ENCODE measurements at regions not wholly inside any gene's neighbourhood (a gene's known extent, or its start where the extent isn't known, plus 50 kb on each side); places are given as distances from the start of the nearest gene placed in this dataset.

DNA sequence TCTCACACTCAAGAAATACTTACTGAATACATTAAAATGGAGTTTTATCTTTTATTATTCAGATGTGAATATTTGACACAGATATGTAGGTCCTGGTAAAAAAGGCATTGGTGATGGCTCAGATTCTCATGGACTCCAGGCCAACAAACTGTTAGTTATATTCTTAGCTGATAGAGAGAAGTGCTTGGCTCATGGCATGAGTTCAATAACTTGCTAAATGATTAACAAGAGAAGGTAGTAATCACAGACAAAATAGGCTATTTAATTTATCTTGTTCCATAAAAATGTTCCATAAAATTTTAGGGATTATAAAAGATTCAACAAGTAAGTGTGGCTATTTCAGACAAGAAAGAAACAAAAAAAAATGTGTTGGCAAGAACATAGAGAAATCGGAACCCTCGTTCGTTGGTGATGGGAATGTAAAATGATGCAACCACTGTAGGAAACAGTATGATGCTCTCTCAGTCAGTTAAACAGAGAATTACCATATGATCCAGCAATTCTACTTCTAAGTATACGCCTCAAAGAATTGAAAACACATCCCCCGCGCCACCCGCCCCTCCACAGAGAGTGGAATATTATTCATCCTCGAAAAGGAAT is 737.8 kb upstream of the ADAMTS5 start:
- ChIA-PET CTCF (ENCODE audit: partially characterized antibody) (interaction anchor here (0.7 kb wide), 1 partner anchor 8 kb away, joined by 3 read pairs; no protein-coding TSS in a partner anchor), POLR2A (ENCODE audit: partially characterized antibody) (no interaction called here)
- intact Hi-C loops (cut with micrococcal nuclease) = no loop called here
- no peaks in the 10 kb centered on the region for H3K9me3 ChIP-seq (ENCODE audit: control insufficient read depth in 1 of 2, low read length in 2 of 2)
- no peak overlapping the region for H3K4me3 ChIP-seq (ENCODE audit: low read length in 2 of 2)
- Mint-ChIP-seq H3K27ac (no peak overlapping the region), H3K4me3 (no peak overlapping the region), H3K4me1 (peaks cover 0 to 3% (median under 1%) of the 10 kb centered on the region in 4 donors), H3K27me3 (no peaks in the 10 kb centered on the region), H3K9me3 (peaks cover 0 to 2% (median 0%) of the 10 kb centered on the region in 8 donors), H3K36me3 (no peaks in the 10 kb centered on the region)
- no peak overlapping the region for H3K27ac ChIP-seq (ENCODE audit: low read depth, low read length)
- no peak for DNase-seq
- no peaks in the 10 kb centered on the region for H3K4me1 ChIP-seq (ENCODE audit: insufficient read depth, low read length)
- H3K36me3 ChIP-seq (ENCODE audit: insufficient read depth, low read length) = no peaks in the 10 kb centered on the region
- no peaks in the 10 kb centered on the region for H3K27me3 ChIP-seq (ENCODE audit: insufficient read depth, low read length)

- CTCF ChIA-PET (ENCODE audit: partially characterized antibody) = no interaction called here
- Histone ChIP-seq H3K4me1 (ENCODE audit: insufficient read depth, low read length) (no peaks in the 10 kb centered on the region), H3K27me3 (ENCODE audit: insufficient read depth, low read length) (no peaks in the 10 kb centered on the region), H3K36me3 (ENCODE audit: insufficient read depth, low read length) (no peaks in the 10 kb centered on the region), H3K4me3 (ENCODE audit: low read length in 2 of 2) (no peak overlapping the region), H3K9me3 (ENCODE audit: control insufficient read depth in 1 of 2, low read length in 2 of 2) (no peaks in the 10 kb centered on the region), H3K27ac (ENCODE audit: low read depth, low read length) (no peak overlapping the region)
- no peaks in the 10 kb centered on the region for H3K36me3 Mint-ChIP-seq
- peaks cover 0 to 3% (median under 1%) of the 10 kb centered on the region in 4 donors for H3K4me1 Mint-ChIP-seq
- H3K27me3 Mint-ChIP-seq = no peaks in the 10 kb centered on the region
- H3K9me3 Mint-ChIP-seq = peaks cover 0 to 2% (median 0%) of the 10 kb centered on the region in 8 donors
- H3K4me3 Mint-ChIP-seq = no peak overlapping the region
- POLR2A ChIA-PET (ENCODE audit: partially characterized antibody) = no interaction called here
- no peak for DNase-seq
- no peak overlapping the region for H3K27ac Mint-ChIP-seq
- intact Hi-C loops (cut with micrococcal nuclease) = no loop called here
These were observed 736.9 kb upstream of the ADAMTS5 start for GRCh38 chr21:27703791-27704190.

GRCh38 chr21:27700974-27701614 is 734.2 kb upstream of the ADAMTS5 start:
- DNase-seq = peak; percentile 3 to 47 (median 30)
- H3K4me1 Mint-ChIP-seq = peaks cover 0 to 3% (median under 1%) of the 10 kb centered on the region in 4 donors
- peaks cover 0 to 2% of the 10 kb centered on the region in 2 donors for H3K27me3 Mint-ChIP-seq
- no peaks in the 10 kb centered on the region for H3K9me3 ChIP-seq (ENCODE audit: control insufficient read depth in 1 of 2, low read length in 2 of 2)
- no peaks in the 10 kb centered on the region for H3K4me1 ChIP-seq (ENCODE audit: insufficient read depth, low read length)
- H3K9me3 Mint-ChIP-seq = peaks cover 0 to 5% (median 0%) of the 10 kb centered on the region in 8 donors
- no peaks in the 10 kb centered on the region for H3K27me3 ChIP-seq (ENCODE audit: insufficient read depth, low read length)
- H3K4me3 Mint-ChIP-seq = no peak overlapping the region
- H3K27ac Mint-ChIP-seq = no peak overlapping the region
- no peak overlapping the region for H3K27ac ChIP-seq (ENCODE audit: low read depth, low read length)
- ChIA-PET CTCF (ENCODE audit: partially characterized antibody) (interaction anchor here (1.2 kb wide), 1 partner anchor 1045 kb away, joined by 3 read pairs; no protein-coding TSS in a partner anchor), POLR2A (ENCODE audit: partially characterized antibody) (no interaction called here)
- H3K4me3 ChIP-seq (ENCODE audit: low read length in 2 of 2) = no peak overlapping the region
- H3K36me3 ChIP-seq (ENCODE audit: insufficient read depth, low read length) = no peaks in the 10 kb centered on the region
- intact Hi-C loops (cut with micrococcal nuclease) = loop anchor here (2.0 kb wide), 2 partner anchors 850 to 1044 kb away; no protein-coding TSS in a partner anchor
- no peaks in the 10 kb centered on the region for H3K36me3 Mint-ChIP-seq

GRCh38 chr21:27695246-27695645 is 728.4 kb upstream of the ADAMTS5 start:
- Histone ChIP-seq H3K4me1 (ENCODE audit: insufficient read depth, low read length) (no peaks in the 10 kb centered on the region), H3K9me3 (ENCODE audit: control insufficient read depth in 1 of 2, low read length in 2 of 2) (no peaks in the 10 kb centered on the region), H3K36me3 (ENCODE audit: insufficient read depth, low read length) (no peaks in the 10 kb centered on the region), H3K4me3 (ENCODE audit: low read length in 2 of 2) (no peak overlapping the region), H3K27me3 (ENCODE audit: insufficient read depth, low read length) (no peaks in the 10 kb centered on the region), H3K27ac (ENCODE audit: low read depth, low read length) (no peak overlapping the region)
- Mint-ChIP-seq H3K4me1 (no peaks in the 10 kb centered on the region), H3K9me3 (peaks cover 0 to 5% (median 0%) of the 10 kb centered on the region in 8 donors), H3K27me3 (peaks cover 0 to 2% of the 10 kb centered on the region in 2 donors), H3K36me3 (no peaks in the 10 kb centered on the region), H3K27ac (peak overlapping the region in 1 of 7 donors; percentile 46), H3K4me3 (no peak overlapping the region)
- intact Hi-C loops (cut with micrococcal nuclease) = no loop called here
- ChIA-PET CTCF (ENCODE audit: partially characterized antibody) (no interaction called here), POLR2A (ENCODE audit: partially characterized antibody) (no interaction called here)
- no peak for DNase-seq

DNA sequence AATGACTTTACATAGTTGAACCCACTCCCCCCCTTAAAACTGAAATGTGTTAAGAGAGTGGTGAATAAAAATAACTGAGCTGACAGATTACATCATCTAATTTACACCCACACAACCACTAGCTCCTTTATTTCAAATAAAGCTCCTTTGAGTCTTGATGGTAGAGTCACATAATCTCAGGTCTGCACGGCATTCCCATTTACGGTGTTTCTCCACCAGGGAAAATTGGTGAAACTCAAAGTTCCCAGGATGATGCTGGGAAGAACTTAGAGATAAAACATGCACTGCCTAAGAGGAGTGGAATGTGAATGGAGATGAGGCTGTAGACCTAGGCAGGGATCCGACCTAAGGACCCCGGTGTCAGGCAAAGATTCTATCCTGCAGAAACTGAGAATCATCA is 727.8 kb upstream of the ADAMTS5 start:
- intact Hi-C loops (cut with micrococcal nuclease) = no loop called here
- Mint-ChIP-seq H3K27me3 (peaks cover 0 to 2% of the 10 kb centered on the region in 2 donors), H3K4me1 (no peaks in the 10 kb centered on the region), H3K27ac (no peak overlapping the region), H3K4me3 (no peak overlapping the region), H3K9me3 (peaks cover 0 to 6% (median 0%) of the 10 kb centered on the region in 8 donors), H3K36me3 (no peaks in the 10 kb centered on the region)
- no peak overlapping the region for H3K27ac ChIP-seq (ENCODE audit: low read depth, low read length)
- H3K27me3 ChIP-seq (ENCODE audit: insufficient read depth, low read length) = no peaks in the 10 kb centered on the region
- H3K36me3 ChIP-seq (ENCODE audit: insufficient read depth, low read length) = no peaks in the 10 kb centered on the region
- POLR2A ChIA-PET (ENCODE audit: partially characterized antibody) = no interaction called here
- CTCF ChIA-PET (ENCODE audit: partially characterized antibody) = no interaction called here
- H3K4me3 ChIP-seq (ENCODE audit: low read length in 2 of 2) = no peak overlapping the region
- H3K4me1 ChIP-seq (ENCODE audit: insufficient read depth, low read length) = no peaks in the 10 kb centered on the region
- no peaks in the 10 kb centered on the region for H3K9me3 ChIP-seq (ENCODE audit: control insufficient read depth in 1 of 2, low read length in 2 of 2)
- DNase-seq = no peak

- no peak for DNase-seq
- H3K4me1 Mint-ChIP-seq = no peaks in the 10 kb centered on the region
- no peak overlapping the region for H3K27ac Mint-ChIP-seq
- H3K4me1 ChIP-seq (ENCODE audit: insufficient read depth, low read length) = no peaks in the 10 kb centered on the region
- peaks cover 0 to 2% of the 10 kb centered on the region in 2 donors for H3K27me3 Mint-ChIP-seq
- no peaks in the 10 kb centered on the region for H3K27me3 ChIP-seq (ENCODE audit: insufficient read depth, low read length)
- intact Hi-C loops (cut with micrococcal nuclease) = no loop called here
- no peak overlapping the region for H3K27ac ChIP-seq (ENCODE audit: low read depth, low read length)
- H3K4me3 ChIP-seq (ENCODE audit: low read length in 2 of 2) = no peak overlapping the region
- ChIA-PET CTCF (ENCODE audit: partially characterized antibody) (no interaction called here), POLR2A (ENCODE audit: partially characterized antibody) (no interaction called here)
- H3K4me3 Mint-ChIP-seq = no peak overlapping the region
- no peaks in the 10 kb centered on the region for H3K36me3 Mint-ChIP-seq
- H3K9me3 Mint-ChIP-seq = peaks cover 0 to 15% (median 3%) of the 10 kb centered on the region in 8 donors
- no peaks in the 10 kb centered on the region for H3K9me3 ChIP-seq (ENCODE audit: control insufficient read depth in 1 of 2, low read length in 2 of 2)
- H3K36me3 ChIP-seq (ENCODE audit: insufficient read depth, low read length) = no peaks in the 10 kb centered on the region
These were observed 726.5 kb upstream of the ADAMTS5 start for GRCh38 chr21:27693376-27693775.

- Histone ChIP-seq H3K4me3 (ENCODE audit: low read length in 2 of 2) (no peak overlapping the region), H3K4me1 (ENCODE audit: insufficient read depth, low read length) (no peaks in the 10 kb centered on the region), H3K27me3 (ENCODE audit: insufficient read depth, low read length) (no peaks in the 10 kb centered on the region), H3K9me3 (ENCODE audit: control insufficient read depth in 1 of 2, low read length in 2 of 2) (no peaks in the 10 kb centered on the region), H3K36me3 (ENCODE audit: insufficient read depth, low read length) (no peaks in the 10 kb centered on the region), H3K27ac (ENCODE audit: low read depth, low read length) (no peak overlapping the region)
- no peaks in the 10 kb centered on the region for H3K4me1 Mint-ChIP-seq
- no peaks in the 10 kb centered on the region for H3K27me3 Mint-ChIP-seq
- POLR2A ChIA-PET (ENCODE audit: partially characterized antibody) = no interaction called here
- no peak for DNase-seq
- H3K36me3 Mint-ChIP-seq = no peaks in the 10 kb centered on the region
- H3K27ac Mint-ChIP-seq = no peak overlapping the region
- peaks cover 0 to 17% (median 4%) of the 10 kb centered on the region in 8 donors for H3K9me3 Mint-ChIP-seq
- no peak overlapping the region for H3K4me3 Mint-ChIP-seq
- CTCF ChIA-PET (ENCODE audit: partially characterized antibody) = no interaction called here
- intact Hi-C loops (cut with micrococcal nuclease) = no loop called here
These were observed 724.6 kb upstream of the ADAMTS5 start for GRCh38 chr21:27691516-27691915.

All from CD4-positive, alpha-beta memory T cell (primary cell).